ENCODE measurements at regions not wholly inside any gene's neighbourhood (a gene's known extent, or its start where the extent isn't known, plus 50 kb on each side); places are given as distances from the start of the nearest gene placed in this dataset.

- no peaks in the 10 kb centered on the region for H3K27me3 ChIP-seq
- intact Hi-C loops (cut with DNase I), result no loop called here
- no peaks in the 10 kb centered on the region for H3K9me3 ChIP-seq
- TF ChIP-seq CTCF (IDR thresholded peaks at IDR 0.05) (no peak), POLR2A (IDR thresholded peaks at IDR 0.05) (no peak), POLR2AphosphoS5 (IDR thresholded peaks at IDR 0.05; ENCODE audit: insufficient read depth in 1 of 2, low read depth in 1 of 2) (no peak)
- H3K4me3 ChIP-seq, result no peak overlapping the region
- no peak overlapping the region for H3K27ac ChIP-seq
- DNase-seq (ENCODE audit: extremely low spot score in 2 of 2), result no peak
- H3K4me1 ChIP-seq, result no peaks in the 10 kb centered on the region
- no peaks in the 10 kb centered on the region for H3K36me3 ChIP-seq
Observed at GRCh38 chr3:162879021-162879562, 1382.5 kb downstream of the OTOL1 start.

- no peak overlapping the region for H3K4me3 ChIP-seq
- no peak overlapping the region for H3K27ac ChIP-seq
- no peaks in the 10 kb centered on the region for H3K36me3 ChIP-seq
- no peaks in the 10 kb centered on the region for H3K27me3 ChIP-seq
- no peak for DNase-seq (ENCODE audit: extremely low spot score in 2 of 2)
- no peaks in the 10 kb centered on the region for H3K9me3 ChIP-seq
- H3K4me1 ChIP-seq, result no peaks in the 10 kb centered on the region
- intact Hi-C loops (cut with DNase I), result no loop called here
- TF ChIP-seq POLR2A (IDR thresholded peaks at IDR 0.05), result no peak
- no peak for TF ChIP-seq POLR2AphosphoS5 (IDR thresholded peaks at IDR 0.05; ENCODE audit: insufficient read depth in 1 of 2, low read depth in 1 of 2)
- no peak for TF ChIP-seq CTCF (IDR thresholded peaks at IDR 0.05)
Observed at GRCh38 chr3:162884373-162884772, 1387.8 kb downstream of the OTOL1 start.

- TF ChIP-seq CTCF (IDR thresholded peaks at IDR 0.05) (no peak), POLR2A (IDR thresholded peaks at IDR 0.05) (no peak), POLR2AphosphoS5 (IDR thresholded peaks at IDR 0.05; ENCODE audit: insufficient read depth in 1 of 2, low read depth in 1 of 2) (no peak)
- DNase-seq (ENCODE audit: extremely low spot score in 2 of 2), result no peak
- Histone ChIP-seq H3K36me3 (no peaks in the 10 kb centered on the region), H3K27me3 (no peaks in the 10 kb centered on the region), H3K9me3 (no peaks in the 10 kb centered on the region), H3K4me3 (no peak overlapping the region), H3K27ac (no peak overlapping the region), H3K4me1 (no peaks in the 10 kb centered on the region)
- intact Hi-C loops (cut with DNase I), result no loop called here
Observed at GRCh38 chr3:162892921-162893793, 1396.5 kb downstream of the OTOL1 start.

GRCh38 chr3:162897291-162897690 is 1400.7 kb downstream of the OTOL1 start:
- Histone ChIP-seq H3K27ac (no peak overlapping the region), H3K4me3 (no peak overlapping the region), H3K4me1 (no peaks in the 10 kb centered on the region), H3K36me3 (no peaks in the 10 kb centered on the region), H3K27me3 (no peaks in the 10 kb centered on the region), H3K9me3 (no peaks in the 10 kb centered on the region)
- intact Hi-C loops (cut with DNase I), result no loop called here
- DNase-seq (ENCODE audit: extremely low spot score in 2 of 2), result no peak
- no peak for TF ChIP-seq CTCF (IDR thresholded peaks at IDR 0.05)

- no peak for DNase-seq (ENCODE audit: extremely low spot score in 2 of 2)
- TF ChIP-seq POLR2AphosphoS5 (IDR thresholded peaks at IDR 0.05; ENCODE audit: insufficient read depth in 1 of 2, low read depth in 1 of 2) (no peak), CTCF (IDR thresholded peaks at IDR 0.05) (no peak), POLR2A (IDR thresholded peaks at IDR 0.05) (no peak)
- H3K4me1 ChIP-seq, result no peaks in the 10 kb centered on the region
- no peaks in the 10 kb centered on the region for H3K36me3 ChIP-seq
- no peak overlapping the region for H3K27ac ChIP-seq
- H3K27me3 ChIP-seq, result no peaks in the 10 kb centered on the region
- intact Hi-C loops (cut with DNase I), result no loop called here
- H3K9me3 ChIP-seq, result no peaks in the 10 kb centered on the region
- no peak overlapping the region for H3K4me3 ChIP-seq
Observed at GRCh38 chr3:162932503-162932902, 1435.9 kb downstream of the OTOL1 start.
